AG10803 (cell line): ENCODE measurements at regions not wholly inside any gene's neighbourhood (a gene's known extent, or its start where the extent isn't known, plus 50 kb on each side); places are given as distances from the start of the nearest gene placed in this dataset.

Experiments
- DNase-seq: peaks from one replicate; pipeline ENCODE4 v3.0.0; 2010; ENCODE audit warnings: low read depth
- H3K4me3 ChIP-seq: 2 replicates; pipeline ENCODE4 v1.5.1; 2011; ENCODE audit warnings: mild to moderate bottlenecking, low read length, control low read depth
- TF ChIP-seq, protein P1 (sequence below): conservative IDR thresholded peaks from 2 replicates; pipeline ENCODE4 v1.5.1; 2011; ENCODE audit warnings: mild to moderate bottlenecking, low read length, control low read depth, inconsistent platforms

DNA sequence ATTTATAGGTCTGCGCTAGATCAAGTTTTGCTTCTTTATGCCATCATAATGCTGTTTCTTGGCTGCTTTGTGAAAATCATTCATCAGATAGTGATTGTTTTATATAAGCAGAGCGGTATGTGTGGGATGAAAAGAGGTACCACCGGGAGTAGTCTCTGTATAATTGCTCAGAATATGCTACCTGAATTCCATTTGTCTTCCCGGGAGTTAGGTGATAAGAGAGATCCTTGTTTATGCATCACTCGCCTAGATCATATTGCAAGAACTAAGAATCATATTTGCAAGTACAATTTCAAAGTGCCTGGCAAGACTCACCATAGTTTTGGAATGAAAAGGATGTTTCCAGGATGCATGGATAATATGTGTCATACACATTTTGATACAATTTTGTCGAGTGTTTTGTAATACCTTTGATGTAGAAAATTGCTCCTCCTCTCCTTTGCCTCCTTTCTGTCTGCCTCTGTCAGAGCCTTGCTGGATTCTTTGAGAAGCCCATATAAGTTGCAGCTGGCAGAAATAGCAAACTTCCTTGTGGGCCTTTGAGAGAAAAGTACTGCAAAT lies 1306.0 kb upstream of the SLC10A2 start:
- TF ChIP-seq, protein P1, sequence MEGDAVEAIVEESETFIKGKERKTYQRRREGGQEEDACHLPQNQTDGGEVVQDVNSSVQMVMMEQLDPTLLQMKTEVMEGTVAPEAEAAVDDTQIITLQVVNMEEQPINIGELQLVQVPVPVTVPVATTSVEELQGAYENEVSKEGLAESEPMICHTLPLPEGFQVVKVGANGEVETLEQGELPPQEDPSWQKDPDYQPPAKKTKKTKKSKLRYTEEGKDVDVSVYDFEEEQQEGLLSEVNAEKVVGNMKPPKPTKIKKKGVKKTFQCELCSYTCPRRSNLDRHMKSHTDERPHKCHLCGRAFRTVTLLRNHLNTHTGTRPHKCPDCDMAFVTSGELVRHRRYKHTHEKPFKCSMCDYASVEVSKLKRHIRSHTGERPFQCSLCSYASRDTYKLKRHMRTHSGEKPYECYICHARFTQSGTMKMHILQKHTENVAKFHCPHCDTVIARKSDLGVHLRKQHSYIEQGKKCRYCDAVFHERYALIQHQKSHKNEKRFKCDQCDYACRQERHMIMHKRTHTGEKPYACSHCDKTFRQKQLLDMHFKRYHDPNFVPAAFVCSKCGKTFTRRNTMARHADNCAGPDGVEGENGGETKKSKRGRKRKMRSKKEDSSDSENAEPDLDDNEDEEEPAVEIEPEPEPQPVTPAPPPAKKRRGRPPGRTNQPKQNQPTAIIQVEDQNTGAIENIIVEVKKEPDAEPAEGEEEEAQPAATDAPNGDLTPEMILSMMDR, result no peak
- H3K4me3 ChIP-seq, result no peak overlapping the region
- no peak for DNase-seq

DNA sequence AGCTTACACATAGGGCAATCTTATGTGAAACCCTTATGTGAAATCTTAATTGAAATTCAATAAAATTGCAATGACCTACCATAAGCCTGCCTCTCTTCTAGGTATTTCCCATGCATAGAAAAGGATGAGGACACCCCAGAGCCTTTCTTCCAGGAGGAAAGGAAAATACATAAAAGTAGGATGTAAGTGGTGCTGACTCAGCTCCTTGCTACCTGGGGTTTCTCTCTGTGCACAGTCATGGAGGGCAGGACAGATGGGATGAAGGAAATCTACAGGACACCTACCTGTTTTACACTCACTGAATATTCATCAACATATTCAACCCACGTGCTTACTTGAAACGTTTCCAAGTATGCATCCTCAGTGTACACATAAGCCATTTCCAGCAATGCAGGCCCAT lies 1299.2 kb upstream of the SLC10A2 start:
- H3K4me3 ChIP-seq, result no peak overlapping the region
- DNase-seq, result no peak
- TF ChIP-seq, protein P1, result no peak

DNA sequence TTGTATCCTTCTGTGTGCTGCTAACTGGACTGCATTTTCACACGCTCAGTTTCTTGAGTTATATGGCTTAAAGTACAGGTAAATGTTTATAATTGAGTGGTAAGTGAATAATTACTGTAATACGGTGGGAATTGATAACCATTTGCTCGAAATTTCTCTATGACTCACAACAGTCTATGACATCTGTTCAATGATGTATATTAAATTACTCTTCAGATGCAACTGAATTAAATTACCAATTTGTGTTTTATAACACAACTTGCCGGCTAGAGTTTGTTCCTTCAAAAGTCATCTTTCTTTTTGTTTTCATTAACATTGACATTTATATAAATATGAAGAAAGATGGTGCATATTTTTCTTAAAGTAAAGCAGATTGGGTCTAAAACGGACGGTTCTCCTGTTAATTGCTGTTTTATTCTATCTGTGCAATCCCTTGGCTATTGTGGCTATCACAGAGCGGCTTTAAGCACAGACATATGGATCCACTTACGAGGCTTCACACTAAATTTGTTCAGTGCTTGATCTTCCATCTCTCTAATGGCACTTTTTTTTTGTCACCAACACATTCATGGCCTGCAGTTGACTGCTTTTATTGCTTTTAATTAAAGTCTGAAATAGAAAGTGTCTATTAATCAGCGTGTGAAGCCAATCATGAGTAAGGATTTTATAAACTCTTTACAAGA lies 1291.6 kb upstream of the SLC10A2 start:
- no peak for DNase-seq
- no peak overlapping the region for H3K4me3 ChIP-seq
- TF ChIP-seq, protein P1, result no peak

DNA sequence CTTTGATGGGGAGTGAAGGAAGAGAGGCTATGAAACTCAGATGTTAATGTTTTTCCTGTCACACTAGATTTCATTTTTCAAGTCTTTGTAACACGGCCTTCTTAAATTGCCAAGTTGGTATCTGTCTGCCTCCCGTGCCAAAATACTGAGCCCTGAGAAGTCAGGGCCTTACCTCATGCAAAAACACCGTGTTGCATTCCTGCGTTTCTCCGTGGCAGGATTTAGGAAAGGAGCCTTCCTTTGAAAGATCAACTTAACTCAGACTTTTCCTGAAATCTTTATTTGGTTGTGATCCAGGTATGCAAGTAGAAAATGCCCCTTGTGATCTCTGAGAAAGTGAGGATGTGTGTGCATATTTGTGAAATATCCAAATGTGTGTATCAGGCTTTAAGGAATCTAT lies 1291.0 kb upstream of the SLC10A2 start:
- TF ChIP-seq, protein P1, result no peak
- H3K4me3 ChIP-seq, result no peak overlapping the region
- no peak for DNase-seq

DNA sequence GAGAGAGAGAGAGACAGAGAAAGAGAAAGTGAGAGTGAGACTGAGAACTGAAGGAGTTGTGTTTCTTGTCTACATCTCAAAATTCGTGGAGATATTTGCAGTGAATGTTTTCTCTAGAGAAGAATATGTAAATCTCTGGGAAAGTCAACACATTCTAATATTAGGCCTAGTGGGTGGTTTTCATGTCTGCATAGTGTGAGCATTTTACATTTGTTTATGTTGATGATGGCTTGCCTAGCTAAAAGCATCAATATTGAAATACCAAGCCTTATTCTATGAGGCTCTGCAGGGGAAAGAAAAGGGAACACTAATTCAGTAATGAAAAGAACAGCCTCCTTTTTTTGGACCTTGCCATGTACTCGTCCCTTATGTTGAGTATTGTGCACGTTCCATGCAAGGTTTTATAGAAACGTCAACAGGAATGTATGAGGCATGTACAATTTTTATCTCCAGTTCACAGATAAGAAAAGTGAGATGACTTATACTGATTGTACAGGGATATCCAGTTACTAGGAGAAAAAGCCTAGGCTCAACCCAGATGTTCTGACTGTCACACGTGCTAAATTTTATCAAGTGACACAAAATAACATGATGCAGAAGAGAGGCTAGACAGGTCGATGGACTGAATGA lies 1288.9 kb upstream of the SLC10A2 start:
- TF ChIP-seq, protein P1, result no peak
- H3K4me3 ChIP-seq, result no peak overlapping the region
- no peak for DNase-seq

DNA sequence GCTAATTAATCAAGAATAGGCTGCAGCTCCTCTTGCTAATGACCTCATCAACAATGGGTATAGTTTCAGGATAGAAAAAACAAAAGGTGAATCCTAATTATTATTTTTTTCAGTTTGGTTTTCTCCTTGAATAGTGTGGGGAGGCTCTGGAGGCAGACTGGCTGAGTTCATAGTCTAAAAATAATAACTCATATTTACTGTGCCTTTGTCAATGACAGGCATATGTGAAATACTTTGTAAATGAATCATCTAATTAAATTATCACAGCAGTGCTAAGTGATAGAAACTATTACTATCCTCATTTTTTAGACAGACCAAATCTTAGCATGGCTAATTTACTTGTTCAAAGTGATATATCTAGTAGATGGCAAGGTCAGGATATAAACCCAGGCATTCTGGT lies 1261.0 kb upstream of the SLC10A2 start:
- H3K4me3 ChIP-seq, result no peak overlapping the region
- DNase-seq, result no peak
- TF ChIP-seq, protein P1, result no peak

DNA sequence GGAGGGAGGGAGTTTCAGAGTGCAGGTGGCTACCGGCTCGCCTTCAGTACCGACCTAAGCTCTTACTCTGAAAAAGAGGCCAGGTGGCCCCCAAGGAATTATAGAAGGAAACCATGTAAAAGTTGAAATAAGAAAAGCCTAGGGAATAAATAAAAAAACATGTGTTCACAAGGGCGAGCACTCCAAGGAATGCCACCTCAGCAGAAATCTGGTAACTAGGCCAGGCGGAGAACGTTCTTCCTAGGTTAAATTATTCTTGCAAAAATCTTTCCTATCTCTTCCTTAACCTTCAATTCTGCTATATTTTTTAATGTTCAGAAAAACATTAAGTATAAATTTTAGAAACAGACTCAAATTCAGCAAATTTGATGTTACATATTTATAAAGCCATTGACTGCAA lies 1260.3 kb upstream of the SLC10A2 start:
- TF ChIP-seq, protein P1, result no peak
- DNase-seq, result no peak
- no peak overlapping the region for H3K4me3 ChIP-seq
